ENCODE measurements at regions not wholly inside any gene's neighbourhood (a gene's known extent, or its start where the extent isn't known, plus 50 kb on each side); places are given as distances from the start of the nearest gene placed in this dataset.

- intact Hi-C loops (cut with micrococcal nuclease; ENCODE audit: unreplicated experiment) (no loop called here), in situ Hi-C loops (cut with HindIII; ENCODE audit: low pct_unique_long_range_greater_than_20kb, low sequenced_read_pairs) (no loop called here)
- no peak for DNase-seq (ENCODE audit: low read depth, low spot score)
- H3K27me3 ChIP-seq (ENCODE audit: control insufficient read depth, insufficient read depth, low read length) = no peaks in the 10 kb centered on the region
- CTCF ChIA-PET = no interaction called here
- H3K36me3 ChIP-seq (ENCODE audit: control insufficient read depth, insufficient read depth, low read length) = no peaks in the 10 kb centered on the region
- no peak overlapping the region for H3K27ac ChIP-seq (ENCODE audit: low read length)
- BruUV-seq (replicated peaks) = no TSS peak
- POLR2A ChIA-PET = no interaction called here
- TF ChIP-seq REST (IDR thresholded peaks at IDR 0.05; ENCODE audit: insufficient read depth in 1 of 2, low read depth in 2 of 2, low read length in 1 of 2) = no peak
- TF ChIP-seq CTCF (IDR thresholded peaks at IDR 0.05) = no peak
- no peak for TF ChIP-seq SIN3A (IDR thresholded peaks at IDR 0.05; ENCODE audit: borderline replicate concordance, insufficient read depth, low read depth, low read length)
- no peak for TF ChIP-seq TCF7L2 (IDR thresholded peaks at IDR 0.05; ENCODE audit: low read depth, low read length)
- TF ChIP-seq POLR2AphosphoS5 (IDR thresholded peaks at IDR 0.05; ENCODE audit: low read depth, low read length) = no peak
- ATAC-seq = no peak
- no peaks in the 10 kb centered on the region for H3K4me1 ChIP-seq (ENCODE audit: control insufficient read depth, insufficient read depth, low read length)
- no peaks in the 10 kb centered on the region for H3K9me3 ChIP-seq (ENCODE audit: control insufficient read depth, insufficient read depth, low read depth, low read length)
- no peak overlapping the region for H3K4me3 ChIP-seq (ENCODE audit: low read depth in 2 of 2, low read length in 2 of 2)
Measured at GRCh38 chrX:2561456-2561855, 60.7 kb upstream of the DHRSX start.

- ChIA-PET POLR2A (no interaction called here), CTCF (no interaction called here)
- in situ Hi-C loops (cut with HindIII; ENCODE audit: low pct_unique_long_range_greater_than_20kb, low sequenced_read_pairs) (no loop called here), intact Hi-C loops (cut with micrococcal nuclease; ENCODE audit: unreplicated experiment) (no loop called here)
- Histone ChIP-seq H3K9me3 (ENCODE audit: control insufficient read depth, insufficient read depth, low read depth, low read length) (no peaks in the 10 kb centered on the region), H3K4me3 (ENCODE audit: low read depth in 2 of 2, low read length in 2 of 2) (no peak overlapping the region), H3K27ac (ENCODE audit: low read length) (no peak overlapping the region), H3K4me1 (ENCODE audit: control insufficient read depth, insufficient read depth, low read length) (no peaks in the 10 kb centered on the region), H3K27me3 (ENCODE audit: control insufficient read depth, insufficient read depth, low read length) (no peaks in the 10 kb centered on the region), H3K36me3 (ENCODE audit: control insufficient read depth, insufficient read depth, low read length) (no peaks in the 10 kb centered on the region)
- no TSS peak for BruUV-seq (replicated peaks)
- DNase-seq (ENCODE audit: low read depth, low spot score) = no peak
- no peak for ATAC-seq
- TF ChIP-seq SIN3A (IDR thresholded peaks at IDR 0.05; ENCODE audit: borderline replicate concordance, insufficient read depth, low read depth, low read length) (no peak), REST (IDR thresholded peaks at IDR 0.05; ENCODE audit: insufficient read depth in 1 of 2, low read depth in 2 of 2, low read length in 1 of 2) (no peak), CTCF (IDR thresholded peaks at IDR 0.05) (no peak), POLR2AphosphoS5 (IDR thresholded peaks at IDR 0.05; ENCODE audit: low read depth, low read length) (no peak), TCF7L2 (IDR thresholded peaks at IDR 0.05; ENCODE audit: low read depth, low read length) (no peak)
Measured at GRCh38 chrX:2559124-2559523, 58.3 kb upstream of the DHRSX start.
